HFF-Myc (cell line): ENCODE measurements at regions not wholly inside any gene's neighbourhood (a gene's known extent, or its start where the extent isn't known, plus 50 kb on each side); places are given as distances from the start of the nearest gene placed in this dataset.

Source experiments
- DNase-seq: peaks from one replicate; pipeline ENCODE4 v3.0.0-alpha.2; 2011; ENCODE audit warnings: low read depth; ENCODE audit errors: extremely low read depth
- H3K4me3 ChIP-seq: replicated peaks from 2 replicates; pipeline ENCODE4 v1.5.1; 2011; ENCODE audit warnings: low read depth, mild to moderate bottlenecking, control low read depth, low read length
- TF ChIP-seq, protein P1 (sequence below): IDR thresholded peaks from 2 replicates; pipeline ENCODE4 v1.5.1; 2012; ENCODE audit warnings: mild to moderate bottlenecking, low read depth, low read length, control low read depth; ENCODE audit errors: missing control alignments

DNA sequence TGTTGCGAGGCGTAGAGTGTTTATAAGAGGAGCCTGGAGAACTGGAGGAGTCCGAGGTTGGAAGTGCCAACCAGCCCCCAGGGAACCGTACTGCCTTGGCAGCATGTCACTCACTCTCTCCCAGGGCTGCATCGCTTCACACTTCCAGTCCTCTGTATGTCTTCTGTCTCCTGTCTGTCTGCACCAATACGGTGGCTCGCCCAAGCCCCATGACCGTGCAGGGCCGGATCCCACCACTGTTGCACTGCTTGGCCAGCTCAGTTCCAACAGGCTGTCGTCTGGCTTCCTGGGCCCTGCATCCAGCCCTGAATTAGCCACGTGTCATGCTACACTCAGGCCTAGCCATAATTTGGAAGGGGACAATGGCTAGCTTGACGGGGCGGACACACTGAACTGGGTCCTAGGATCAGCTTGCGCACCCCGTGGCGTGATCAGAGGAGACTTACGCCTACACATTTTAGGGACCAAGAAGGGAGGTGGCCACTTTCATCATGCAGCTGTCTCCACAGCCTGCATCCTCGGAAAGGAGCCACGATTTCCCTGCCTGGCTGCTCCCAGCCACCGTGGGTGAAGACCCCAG is 147.1 kb downstream of the URI1 start:
- TF ChIP-seq, protein P1, sequence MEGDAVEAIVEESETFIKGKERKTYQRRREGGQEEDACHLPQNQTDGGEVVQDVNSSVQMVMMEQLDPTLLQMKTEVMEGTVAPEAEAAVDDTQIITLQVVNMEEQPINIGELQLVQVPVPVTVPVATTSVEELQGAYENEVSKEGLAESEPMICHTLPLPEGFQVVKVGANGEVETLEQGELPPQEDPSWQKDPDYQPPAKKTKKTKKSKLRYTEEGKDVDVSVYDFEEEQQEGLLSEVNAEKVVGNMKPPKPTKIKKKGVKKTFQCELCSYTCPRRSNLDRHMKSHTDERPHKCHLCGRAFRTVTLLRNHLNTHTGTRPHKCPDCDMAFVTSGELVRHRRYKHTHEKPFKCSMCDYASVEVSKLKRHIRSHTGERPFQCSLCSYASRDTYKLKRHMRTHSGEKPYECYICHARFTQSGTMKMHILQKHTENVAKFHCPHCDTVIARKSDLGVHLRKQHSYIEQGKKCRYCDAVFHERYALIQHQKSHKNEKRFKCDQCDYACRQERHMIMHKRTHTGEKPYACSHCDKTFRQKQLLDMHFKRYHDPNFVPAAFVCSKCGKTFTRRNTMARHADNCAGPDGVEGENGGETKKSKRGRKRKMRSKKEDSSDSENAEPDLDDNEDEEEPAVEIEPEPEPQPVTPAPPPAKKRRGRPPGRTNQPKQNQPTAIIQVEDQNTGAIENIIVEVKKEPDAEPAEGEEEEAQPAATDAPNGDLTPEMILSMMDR, result no peak
- no peak overlapping the region for H3K4me3 ChIP-seq
- DNase-seq, result no peak

DNA sequence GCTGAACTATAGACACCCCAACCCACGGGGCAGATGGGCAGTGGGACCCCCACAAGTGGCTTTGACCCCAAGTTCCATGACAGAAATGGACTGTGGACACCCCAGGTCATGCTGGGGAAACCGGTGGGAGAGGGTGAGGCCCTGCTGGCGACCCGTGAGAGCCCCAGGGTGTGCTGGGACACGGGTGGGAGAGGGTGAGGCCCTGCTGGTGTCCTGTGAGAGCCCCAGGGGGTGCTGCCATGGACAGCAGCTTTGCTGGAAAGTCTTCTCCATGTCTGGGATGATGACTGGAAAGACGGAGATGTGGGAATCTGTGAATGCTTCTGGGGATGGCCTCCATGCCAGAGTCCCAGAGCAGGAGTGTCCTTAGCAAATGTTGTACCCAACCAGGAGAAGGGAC is 148.4 kb downstream of the URI1 start:
- TF ChIP-seq, protein P1, result no peak
- no peak for DNase-seq
- H3K4me3 ChIP-seq, result no peak overlapping the region

DNA sequence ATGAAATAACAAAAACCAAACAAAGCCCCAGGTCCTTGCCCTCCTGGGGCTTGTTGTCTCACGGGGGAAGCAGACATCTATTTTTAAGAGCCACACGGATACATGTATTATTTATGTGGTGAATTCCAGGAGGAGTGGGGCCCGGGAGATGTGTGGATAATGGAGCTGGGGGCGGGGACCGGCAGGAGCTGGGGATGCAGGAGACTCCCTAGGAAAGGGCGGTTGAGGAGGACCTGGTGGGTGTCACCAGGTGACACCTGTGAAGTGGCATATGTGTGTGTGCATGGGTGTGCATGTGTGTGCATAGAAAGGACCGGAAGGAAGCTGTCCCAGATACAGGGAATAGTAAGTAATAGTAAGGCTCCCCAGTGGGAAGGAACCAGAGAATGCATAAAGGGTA is 148.9 kb downstream of the URI1 start:
- DNase-seq, result no peak
- TF ChIP-seq, protein P1, result no peak

DNA sequence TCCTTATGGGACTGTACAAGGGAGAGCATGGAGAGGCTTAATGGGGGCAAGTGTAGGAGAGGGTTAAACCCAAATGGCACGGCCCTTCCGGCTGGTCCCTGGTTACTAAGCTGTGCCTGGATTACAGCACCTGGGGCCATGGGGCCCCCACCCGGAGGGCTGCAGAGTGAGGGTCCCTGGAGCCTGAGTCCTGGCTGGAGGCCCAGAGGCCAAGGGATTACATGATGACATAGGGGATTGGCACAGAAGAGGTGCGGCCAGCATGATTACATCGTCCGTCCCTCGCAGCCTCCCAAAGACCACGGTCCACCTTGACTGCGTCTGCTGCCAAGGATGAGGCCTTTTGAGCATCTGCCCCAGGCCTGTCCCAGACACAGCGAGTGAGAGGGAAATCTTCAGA is 149.4 kb downstream of the URI1 start:
- no peak overlapping the region for H3K4me3 ChIP-seq
- no peak for DNase-seq
- TF ChIP-seq, protein P1, result no peak

More for the DNA sequence above, 148.9 kb downstream of the URI1 start:
- no peak overlapping the region for H3K4me3 ChIP-seq

DNA sequence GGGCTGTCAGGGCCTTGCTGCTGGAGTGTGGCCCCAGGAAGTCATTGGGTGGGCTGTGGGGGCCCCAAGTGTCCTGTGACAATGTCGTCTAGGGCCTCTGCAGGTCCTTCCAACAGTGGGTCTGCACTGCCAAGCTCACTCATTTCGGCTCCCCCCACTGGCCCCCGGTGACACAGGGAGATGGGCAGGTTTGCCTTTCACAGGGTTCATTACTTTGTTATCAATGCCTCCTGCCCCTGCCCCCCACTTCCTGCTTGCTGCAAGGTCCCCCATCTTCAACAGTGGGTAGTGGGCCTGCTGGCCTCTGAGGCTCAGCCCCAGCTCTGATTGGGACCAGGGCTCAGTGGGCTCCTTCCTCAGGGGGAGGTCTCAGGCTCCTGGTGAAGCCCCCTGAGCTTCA is 149.8 kb downstream of the URI1 start:
- TF ChIP-seq, protein P1, result no peak
- no peak overlapping the region for H3K4me3 ChIP-seq
- no peak for DNase-seq

DNA sequence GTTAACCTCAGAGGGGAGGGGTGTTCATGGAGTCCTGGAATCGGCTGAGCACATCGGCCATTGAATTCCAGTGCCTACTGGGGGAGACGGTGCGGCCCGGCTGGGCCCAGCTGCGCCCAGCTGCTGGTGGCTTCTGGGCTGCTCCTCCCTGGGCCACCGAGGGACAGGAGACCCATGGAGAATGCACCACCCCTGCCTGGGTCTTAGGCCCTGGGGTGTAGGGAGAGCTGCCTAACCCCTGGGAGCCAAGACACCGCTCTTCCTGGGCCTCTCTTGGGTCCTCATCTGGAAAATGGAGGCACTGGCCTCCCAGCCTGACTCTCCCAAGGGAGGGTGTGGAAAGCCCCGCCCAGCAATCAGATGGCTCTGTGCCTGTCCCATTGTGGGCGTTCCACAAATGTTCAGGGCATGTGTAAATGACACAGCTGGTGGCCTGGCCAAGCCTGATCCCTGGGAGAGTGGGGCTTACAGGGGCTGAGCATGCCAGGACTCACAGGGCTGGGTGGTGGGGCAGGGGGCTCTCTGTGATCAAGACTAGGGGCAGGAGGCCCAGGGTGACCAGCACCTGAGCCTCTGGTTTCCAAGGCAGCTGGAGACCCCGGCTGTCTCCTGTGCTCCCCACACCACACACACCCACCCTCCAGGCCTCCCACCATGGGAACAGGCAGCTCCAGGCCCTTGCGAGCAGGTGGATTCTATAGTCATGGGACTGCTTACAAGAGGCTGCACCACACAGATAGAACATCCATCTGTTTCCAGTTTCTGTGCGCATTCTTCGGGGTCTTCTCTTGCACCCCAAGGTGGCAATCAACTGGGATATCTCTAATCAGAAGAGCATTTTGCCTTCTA is 150.9 kb downstream of the URI1 start:
- no peak for DNase-seq
- no peak overlapping the region for H3K4me3 ChIP-seq
- TF ChIP-seq, protein P1, result no peak
